ENCODE measurements at regions not wholly inside any gene's neighbourhood (a gene's known extent, or its start where the extent isn't known, plus 50 kb on each side); places are given as distances from the start of the nearest gene placed in this dataset.
"Not testable (repeated sequence)": the region's sequence is repeated elsewhere in the genome, so short reads cannot be mapped to it uniquely, and the experiment has no call there.

DNA sequence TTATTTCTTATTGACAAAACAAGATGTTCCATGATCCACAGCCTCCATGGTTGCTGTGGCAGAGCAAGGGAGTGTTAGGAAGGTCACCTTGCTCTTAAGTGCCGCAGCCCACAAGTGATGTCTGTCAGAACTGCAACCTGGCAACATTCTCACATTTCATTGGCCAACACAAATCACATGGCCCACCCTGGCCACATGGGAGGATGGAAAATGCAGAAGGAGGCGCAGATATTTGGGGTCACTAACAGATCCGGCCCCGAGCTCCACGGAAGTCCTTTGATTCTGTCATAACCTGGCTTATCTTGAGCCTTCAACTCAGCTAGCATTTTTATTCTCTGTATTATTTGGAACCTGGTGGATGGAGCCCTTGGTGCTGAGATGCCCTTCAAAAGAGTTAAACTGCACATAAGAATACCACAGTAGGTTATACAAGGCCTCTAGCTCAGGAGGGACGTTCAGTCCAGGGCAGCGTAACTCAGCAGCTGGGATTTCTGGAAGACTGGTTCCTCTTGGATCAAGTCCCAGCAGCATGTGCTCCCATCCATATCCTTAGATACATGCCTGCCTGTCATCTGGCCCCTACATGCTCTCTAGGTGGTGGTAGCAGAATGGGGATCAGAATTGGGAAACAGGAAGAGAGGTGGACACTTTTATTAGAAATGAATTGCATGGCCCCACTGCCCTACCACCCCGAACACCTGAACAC lies 508.1 kb downstream of the HAPSTR1 start:
- no peak for DNase-seq

DNA sequence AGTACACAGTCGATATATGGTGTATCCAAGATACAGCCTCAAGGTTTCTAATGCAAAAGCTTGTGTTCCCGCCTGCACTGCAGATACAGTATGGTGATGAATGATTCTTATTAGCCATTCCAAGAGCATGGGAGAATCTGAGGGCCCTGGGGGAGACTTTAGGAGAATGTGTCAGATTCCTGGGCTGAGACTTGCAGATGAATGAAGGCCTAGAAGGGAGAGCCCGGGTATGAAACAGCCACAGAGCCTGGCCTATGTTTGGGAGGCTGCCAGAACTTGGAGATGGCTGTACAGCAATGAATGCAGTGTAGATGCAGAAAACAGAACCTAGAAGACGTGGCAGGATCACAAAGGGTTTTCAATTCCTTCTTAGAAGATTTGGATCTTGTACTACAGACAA lies 510.7 kb downstream of the HAPSTR1 start:
- DNase-seq = no peak

DNA sequence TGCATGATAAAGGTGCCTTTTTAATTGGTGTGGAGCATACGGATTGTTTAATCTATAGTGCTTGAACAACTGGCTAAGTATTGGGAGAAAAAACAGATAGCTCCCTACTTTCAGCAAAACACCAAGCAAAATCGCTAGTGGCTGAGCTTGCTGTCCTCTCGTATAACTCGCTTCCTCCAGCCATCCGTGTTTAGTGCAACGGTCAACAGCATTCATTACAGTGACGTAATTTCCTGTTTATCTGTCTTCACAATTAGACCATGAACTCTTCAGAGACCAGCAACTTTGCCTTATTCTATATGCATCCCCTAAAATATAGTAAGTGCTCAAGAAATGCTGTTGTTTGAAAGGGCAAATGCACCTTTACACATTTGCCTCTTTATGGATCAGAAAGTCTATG lies 511.9 kb downstream of the HAPSTR1 start:
- DNase-seq = no peak

DNA sequence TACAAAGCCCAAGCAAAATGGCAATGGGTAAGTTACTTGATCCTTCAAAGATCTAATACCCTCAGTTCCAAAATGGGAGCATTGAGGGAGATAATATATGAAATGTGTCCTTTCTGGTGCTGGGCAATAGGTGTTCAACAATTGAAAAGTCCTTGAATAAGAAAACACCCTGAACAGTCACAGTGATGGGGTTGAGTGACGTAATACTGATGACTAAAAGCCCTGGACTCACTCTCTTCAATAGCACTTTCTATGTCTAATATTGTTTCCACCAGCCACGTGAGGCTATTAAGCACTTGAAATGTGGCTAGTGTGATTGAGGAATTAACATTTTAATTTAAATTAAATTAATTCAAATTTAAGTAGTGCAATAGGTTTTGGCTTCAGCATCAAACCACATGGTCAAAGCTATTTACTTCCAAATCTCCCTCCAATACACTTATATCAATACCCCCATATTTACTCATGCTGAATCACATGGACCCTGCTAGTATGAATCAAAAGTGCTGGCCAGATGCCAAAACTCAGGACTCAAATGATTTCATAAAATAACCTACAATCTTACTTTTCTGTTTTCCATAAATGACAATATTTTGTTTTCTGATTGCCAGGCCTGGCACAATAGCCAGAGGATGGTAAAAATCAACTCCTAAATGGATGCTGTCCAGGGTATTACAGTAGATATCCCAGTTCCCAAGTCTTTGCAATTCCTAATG lies 516.2 kb downstream of the HAPSTR1 start:
- no peak for DNase-seq

DNA sequence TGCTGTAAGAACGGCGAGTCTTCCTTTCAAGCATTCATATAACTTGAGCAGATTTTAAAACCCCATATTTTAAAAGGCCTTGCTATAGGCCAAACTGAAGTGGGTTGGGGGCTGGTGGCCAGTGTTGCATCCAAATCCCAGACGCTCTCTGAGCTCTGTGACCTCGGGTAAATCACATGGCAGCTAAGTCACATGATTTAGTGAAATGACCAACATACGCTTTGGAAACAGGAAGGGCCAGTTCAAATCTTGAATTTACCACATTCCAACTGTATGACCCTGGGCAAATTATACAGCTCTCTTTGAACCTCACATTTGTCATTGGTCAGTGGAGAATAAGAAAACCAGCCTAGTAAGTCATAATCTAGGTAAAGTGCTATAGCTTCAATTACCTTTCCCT lies 519.3 kb downstream of the HAPSTR1 start:
- DNase-seq = no peak

DNA sequence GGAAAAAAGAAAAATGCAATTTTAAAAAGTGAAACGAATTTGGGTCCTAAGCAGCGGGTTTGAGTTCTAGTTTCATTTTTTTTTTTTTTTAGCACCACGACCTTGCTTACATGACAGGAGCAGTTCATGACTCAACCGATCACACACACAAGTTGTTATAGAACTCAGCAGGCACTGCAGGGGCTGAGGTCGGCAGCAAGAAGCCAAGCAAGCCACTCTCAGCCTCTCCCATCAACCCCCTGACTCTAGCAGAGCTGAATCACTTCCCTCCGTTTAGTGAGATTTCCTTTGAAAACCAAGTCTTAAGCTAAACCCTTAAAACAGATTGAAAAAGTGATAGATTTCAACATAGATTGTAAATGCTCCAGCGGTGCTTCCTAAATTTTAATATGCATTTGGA lies 520.8 kb downstream of the HAPSTR1 start:
- no peak for DNase-seq

DNA sequence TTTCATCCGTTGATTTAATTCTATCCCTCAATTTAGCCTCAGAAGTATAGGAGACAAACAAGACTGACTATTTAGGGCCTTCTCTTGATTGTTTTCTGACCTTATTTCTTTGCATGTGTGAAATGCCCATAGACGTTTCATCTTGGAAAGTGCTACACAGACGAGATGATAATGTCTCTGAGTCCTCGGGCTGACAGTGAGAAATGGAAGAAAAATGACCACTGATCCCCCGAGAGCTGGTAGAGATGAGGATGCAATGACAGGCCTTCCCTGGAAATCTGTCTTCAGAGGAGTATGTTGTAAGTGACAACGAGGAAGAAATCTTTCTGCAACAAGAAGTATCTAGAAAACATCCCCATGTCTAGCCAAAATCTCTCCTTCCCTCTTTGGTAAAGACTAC lies 522.9 kb downstream of the HAPSTR1 start:
- no peak for DNase-seq

DNA sequence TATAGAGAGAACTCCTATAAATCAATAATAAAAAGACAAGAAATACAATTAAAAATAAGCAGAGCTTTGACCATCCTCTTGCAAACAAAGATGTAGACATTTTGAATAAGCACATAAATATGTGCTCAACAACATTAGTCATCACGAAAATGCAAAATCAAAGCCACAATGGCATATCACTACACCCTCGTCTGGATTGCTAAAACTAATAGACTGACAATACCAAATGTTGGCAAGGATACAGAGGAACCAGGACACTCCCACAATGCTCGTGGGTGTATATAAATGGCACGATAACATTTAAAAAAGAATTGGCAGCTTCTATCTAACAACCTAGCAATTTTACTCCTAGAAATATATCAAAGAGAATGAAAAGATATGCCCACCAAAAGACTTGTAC lies 530.8 kb downstream of the HAPSTR1 start:
- no peak for DNase-seq

DNA sequence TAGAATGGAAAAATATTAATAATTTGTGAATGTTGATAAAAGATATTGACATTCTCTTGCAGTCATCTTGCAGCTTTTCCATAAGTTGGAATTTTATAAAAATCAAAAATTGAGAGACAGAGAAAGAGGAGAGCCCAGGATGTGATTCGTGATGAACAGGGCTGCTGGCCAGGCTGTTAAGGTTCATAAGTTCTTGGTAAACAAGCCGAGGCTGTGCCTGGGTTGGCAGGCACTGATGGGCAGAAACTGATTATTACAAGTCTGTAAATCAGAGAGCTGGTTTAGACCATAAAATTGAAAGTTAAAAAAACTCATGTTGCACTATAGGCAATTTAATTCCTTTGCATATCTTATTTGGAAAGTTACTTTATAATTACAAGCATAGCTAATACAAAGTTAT lies 533.7 kb downstream of the HAPSTR1 start:
- no peak for DNase-seq

DNA sequence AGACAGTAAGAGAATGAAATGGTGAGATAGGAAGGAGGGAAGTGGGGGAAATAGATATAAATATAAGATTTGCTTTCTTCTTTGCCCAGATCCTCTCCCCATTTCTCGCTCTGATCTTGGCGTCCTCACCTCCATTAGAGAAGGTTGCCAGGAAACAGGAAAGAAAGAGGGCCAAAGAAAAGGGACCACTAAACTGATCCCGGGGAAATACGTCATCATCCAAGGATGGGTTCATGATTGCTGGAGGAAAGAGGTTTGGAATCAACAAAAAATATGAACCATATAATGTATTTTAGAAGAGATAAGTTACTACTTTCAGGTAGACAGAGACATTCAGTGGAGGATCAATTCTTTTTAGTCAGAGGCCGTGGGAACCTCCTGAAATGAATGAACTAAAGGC lies 536.0 kb downstream of the HAPSTR1 start:
- no peak for DNase-seq

DNA sequence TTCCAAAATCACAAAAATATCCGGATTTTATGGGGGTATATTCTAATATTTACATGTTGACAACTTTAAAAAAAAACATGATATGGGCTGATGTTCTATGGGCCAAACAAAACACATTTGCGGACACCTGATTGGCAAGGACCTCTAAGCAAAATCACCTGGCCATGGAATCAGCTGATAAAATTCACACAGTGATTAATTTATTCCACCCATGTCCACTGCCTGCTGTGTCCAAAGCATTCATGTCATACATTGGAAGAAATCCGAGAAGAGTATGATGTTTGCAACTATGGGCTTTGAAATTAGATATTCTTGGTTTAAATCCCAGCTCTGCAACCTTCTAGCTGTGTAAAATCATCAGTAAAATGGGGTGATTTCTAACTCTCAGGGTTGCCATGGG lies 538.7 kb downstream of the HAPSTR1 start:
- no peak for DNase-seq

DNA sequence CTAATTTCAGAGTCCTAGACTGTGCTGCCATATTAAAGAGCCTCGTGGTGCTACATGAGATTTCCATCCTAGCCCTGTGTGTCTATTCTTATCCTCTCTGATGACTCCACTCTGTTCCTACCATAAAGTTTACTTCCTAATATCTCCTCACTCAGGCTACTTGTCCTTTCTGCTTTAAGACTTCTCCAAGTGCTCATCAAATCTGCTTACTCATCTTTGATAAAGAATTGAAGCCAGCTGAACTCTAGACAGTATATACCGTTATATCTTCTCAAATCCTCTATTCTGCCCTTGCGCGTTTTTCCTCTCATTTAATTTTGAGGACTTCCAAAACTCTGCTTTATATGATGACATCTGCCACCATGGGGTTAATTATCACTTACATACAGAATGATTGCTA lies 539.5 kb downstream of the HAPSTR1 start:
- no peak for DNase-seq

DNA sequence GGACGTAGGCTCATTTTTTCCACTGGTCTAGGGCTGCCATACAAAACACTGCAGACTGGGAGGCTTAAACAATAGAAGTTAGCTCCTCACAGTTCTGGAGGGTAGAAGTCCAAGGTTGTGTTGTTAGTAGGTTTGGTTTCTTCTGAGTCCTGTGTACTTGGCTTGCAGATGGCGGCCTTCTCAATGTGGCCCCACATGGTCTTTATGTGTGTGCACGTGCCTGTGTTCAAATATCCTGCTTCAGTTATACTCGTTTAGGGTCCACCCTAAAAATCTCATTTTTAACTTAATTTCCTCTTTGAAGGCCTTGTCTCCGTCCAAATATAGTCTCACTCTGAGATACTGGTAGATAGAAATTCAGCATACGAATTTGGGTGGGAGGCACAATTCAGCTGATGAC lies 542.4 kb downstream of the HAPSTR1 start:
- DNase-seq = no peak

DNA sequence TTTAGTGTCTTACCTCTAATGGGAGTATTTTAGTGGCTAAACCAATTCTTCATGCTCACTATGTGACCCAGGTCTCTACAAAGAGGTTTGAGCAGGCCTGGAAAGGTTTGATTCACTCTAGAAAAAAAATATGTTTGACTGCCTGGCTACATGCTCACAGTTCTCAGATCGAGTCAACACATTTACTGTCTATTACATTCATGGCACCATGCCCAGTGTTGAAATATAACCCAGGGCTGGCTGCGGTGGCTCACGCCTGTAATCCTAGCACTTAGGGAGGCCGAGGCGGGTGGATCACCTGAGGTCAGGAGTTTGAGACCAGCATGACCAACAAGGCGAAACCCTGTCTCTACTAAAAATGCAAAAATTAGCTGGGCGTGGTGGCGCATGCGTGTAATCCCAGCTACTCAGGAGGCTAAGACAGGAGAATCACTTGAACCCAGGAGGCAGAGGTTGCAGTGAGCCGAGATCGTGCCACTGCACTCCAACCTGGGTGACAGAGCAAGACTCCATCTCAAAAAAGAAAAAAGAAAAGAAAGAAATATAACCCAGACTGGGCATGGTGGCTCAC lies 543.8 kb downstream of the HAPSTR1 start:
- not testable (repeated sequence) for DNase-seq

DNA sequence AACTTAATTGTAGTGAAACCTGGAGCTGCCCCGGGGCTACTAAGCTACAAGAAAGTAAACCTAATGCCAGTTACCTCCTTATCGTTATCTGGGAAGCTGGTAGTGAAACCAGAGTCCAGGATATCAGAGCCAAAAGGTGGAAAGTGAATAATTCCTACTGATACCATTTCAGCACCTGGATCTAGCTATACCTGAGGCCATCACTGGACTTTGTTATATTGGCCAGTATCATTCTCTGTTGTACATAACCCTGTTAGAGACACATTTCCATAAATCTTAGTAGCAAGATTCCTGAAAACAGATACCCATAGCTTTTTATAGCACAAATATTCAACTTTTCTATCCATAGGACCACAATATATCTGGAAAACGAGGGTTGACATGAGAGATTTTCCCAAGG lies 538.0 kb downstream of the GRIN2A start:
- DNase-seq = no peak

DNA sequence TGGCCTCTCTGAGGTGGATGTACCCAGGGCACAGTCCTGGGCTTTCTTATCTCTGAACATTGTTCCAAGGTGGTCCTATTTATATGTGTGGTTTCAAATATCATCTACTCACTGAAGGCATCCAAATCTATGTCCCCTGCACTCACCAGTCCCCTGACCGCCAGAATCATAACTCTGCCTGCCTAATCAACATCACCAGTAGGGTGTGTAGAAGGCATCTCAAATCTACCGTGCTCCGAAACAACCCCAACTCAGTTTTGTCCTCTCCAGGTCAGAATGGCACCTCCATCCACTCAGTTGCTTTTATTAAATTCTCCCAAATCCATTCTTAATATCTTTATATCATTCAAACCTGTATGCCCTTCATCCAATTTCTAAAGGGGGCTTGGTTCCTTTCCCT lies 536.3 kb downstream of the GRIN2A start:
- DNase-seq = no peak

DNA sequence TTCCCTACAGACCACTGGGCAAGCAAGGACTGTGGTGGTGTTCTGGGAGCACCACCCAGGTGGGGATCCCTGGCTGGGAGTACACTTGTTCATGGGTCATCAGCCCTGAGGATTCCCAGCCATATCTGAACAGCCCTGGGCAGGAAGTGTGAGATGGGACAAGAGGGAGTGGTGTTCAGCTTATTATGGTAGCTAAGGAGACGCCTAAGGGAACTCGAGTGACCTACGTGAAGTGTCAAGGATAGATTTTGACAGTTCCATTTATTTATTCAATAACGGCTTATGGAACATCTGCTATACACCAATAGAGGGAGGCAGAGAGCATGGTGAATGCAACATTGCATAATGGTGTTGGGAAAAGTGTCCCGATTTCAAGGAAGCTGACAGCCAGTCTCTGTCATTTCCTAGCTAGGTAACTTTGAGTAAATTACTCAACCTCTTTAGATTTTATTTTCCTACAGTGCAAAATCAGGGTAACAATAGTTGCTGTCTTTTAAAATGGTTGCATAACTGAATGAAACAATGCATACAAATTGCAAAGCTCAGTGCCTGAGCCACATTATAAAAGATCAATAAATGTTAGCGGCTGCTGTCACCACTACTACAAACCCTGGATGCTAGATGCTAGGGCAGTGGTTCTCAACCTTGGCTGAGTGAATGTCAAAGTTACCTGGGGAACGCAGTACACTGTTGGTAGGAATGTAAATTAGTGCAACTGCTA lies 534.1 kb downstream of the GRIN2A start:
- peak; percentile 60 for DNase-seq

DNA sequence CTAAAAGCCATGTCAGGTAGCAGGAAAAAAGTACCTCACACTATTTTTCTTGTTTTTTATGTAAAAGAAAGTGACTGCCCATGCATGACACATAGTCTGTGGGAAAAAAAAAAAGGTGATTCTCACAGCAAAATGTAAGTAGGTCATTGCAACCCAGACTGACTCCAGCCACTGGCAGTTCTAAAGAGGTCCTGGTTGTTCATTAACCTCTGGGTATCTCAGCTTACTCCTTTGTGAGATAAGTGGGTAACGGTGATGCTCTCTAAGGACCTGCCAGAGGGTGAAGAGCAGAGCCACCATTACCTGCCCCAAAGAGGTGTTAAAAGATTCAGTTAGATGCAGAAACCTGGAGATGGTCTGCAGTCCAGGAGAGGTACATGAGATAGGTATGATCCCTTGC lies 531.9 kb downstream of the GRIN2A start:
- DNase-seq = peak; percentile 63

DNA sequence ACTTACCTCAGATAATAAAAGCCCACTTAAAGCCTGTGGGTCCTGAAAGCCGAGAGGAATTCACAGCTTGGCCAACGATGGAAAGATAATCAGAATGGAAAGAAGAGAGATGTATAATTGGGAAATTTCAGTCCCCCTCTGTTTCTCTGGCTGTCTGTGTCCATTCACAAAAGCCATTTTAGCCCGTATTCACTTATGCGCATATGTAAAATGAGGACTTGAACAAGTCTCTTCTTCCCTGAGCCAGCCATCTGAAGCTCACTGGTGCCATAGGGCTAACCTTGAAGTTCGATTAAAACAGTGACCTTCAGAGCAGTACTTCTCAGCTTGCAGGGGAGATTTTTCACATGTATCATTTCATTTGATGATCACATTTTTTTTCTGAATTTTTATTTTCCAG lies 527.2 kb downstream of the GRIN2A start:
- DNase-seq = no peak

DNA sequence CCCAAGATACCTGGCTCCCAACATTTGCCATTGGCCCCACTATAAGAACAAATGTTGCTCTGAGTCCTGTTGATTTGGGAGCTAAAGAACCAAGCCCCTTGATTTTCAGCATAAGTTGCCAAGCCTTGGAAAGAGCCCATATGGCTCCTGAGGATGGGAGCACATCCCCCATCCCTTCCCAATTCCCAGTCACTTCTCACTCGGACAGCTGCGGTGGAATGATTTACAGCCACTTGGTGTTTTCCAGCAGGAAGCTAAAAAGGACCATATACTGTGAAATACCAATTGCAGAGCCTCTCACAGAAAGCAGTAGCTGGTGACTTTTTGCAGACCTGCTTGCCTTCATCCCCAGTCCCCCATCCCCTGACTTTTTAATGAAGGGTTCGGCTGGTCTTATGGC lies 524.6 kb downstream of the GRIN2A start:
- no peak for DNase-seq

DNA sequence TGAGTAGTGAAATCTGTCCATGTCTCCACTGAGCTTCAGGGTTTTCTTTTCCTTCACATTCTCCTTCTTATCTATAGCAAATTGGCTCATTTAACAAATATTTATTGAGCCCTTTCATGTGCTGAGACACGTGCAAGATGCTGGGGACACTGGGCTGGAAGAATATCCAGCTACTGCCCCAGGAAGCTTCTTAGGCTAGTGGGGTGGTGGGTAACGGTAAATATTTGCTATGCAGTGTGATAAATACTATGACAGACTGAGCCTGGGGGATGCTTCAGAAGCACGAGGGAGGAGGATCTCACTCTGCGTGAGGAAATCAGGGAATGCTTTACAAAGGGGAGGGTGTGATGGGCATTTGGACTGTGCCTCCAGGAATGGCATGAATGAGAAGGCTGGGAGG lies 524.1 kb downstream of the GRIN2A start:
- DNase-seq = no peak

DNA sequence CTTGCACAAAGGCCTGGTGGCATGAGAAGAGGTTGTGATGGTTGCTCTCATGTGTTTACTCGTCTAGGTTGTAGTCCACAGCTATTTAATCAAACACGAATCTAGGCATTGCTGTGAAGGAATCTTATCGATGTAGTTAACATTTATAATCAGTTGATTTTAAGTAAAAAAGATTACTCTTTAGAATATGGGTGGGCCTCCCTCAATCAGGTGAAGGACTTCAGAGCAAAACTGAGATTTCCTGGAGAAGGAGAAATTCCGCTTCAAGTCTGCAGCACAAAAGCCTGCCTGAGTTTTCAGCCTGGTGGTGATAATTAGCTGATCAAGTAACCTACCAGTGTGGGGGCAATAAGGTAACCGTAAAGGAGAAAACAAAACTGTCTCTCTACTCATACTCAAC lies 523.6 kb downstream of the GRIN2A start:
- DNase-seq = no peak

DNA sequence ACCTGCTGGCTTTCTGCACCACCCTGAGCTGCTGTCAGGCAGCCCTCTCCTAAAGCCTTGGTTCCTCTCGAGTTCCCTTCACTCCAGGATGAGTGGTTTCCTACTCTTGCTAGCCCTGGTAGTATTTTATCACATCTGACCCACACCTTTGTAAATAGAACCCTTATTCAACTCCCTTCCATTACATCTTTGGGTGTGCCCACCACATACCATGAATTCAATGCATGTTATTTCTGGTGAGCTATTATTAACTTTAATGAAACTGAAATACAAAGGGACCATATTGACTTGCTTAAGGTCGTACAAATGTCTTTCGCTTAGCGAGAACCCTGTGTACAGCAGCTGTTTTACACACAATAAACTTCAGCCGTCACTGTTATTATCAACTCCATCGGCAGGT lies 521.3 kb downstream of the GRIN2A start:
- no peak for DNase-seq

Measured in DMS53 (cell line).